Loucy (cell line): ENCODE measurements at regions not wholly inside any gene's neighbourhood (a gene's known extent, or its start where the extent isn't known, plus 50 kb on each side); places are given as distances from the start of the nearest gene placed in this dataset.

Experiments used
- H2AFZ ChIP-seq: fragments of 200-600 bp; sonication (generic); 2 replicates; pipeline ENCODE4 v1.6.0; 2016; ENCODE audit warnings: antibody characterized with exemption, mild to moderate bottlenecking, low read length, moderate library complexity
- H3F3A ChIP-seq: fragments of 200-600 bp; 2 replicates; pipeline ENCODE4 v1.6.0; 2016; ENCODE audit warnings: antibody characterized with exemption, low read depth, mild to moderate bottlenecking
- H3K27me3 ChIP-seq: fragments of 200-600 bp; sonication (generic); 2 replicates; pipeline ENCODE4 v1.6.1; 2014; ENCODE audit warnings: low read length, mild to moderate bottlenecking; ENCODE audit not compliant: insufficient read depth, poor library complexity, severe bottlenecking
- H3K36me3 ChIP-seq: fragments of 200-600 bp; sonication (generic); 2 replicates; pipeline ENCODE4 v1.6.1; 2016; ENCODE audit warnings: low read length; ENCODE audit not compliant: insufficient read depth
- H3K4me1 ChIP-seq: fragments of 200-600 bp; sonication (generic); 2 replicates; pipeline ENCODE4 v1.5.1; 2014; ENCODE audit warnings: low read length, mild to moderate bottlenecking; ENCODE audit not compliant: insufficient read depth, poor library complexity, severe bottlenecking
- H3K4me2 ChIP-seq: fragments of 200-600 bp; sonication (generic); 2 replicates; pipeline ENCODE4 v1.6.0; 2014; ENCODE audit warnings: antibody characterized with exemption, low read length, low read depth, mild to moderate bottlenecking; ENCODE audit not compliant: poor library complexity, severe bottlenecking
- H3K4me3 ChIP-seq: fragments of 200-600 bp; sonication (generic); 2 replicates; pipeline ENCODE4 v1.5.1; 2014; ENCODE audit warnings: low read length, mild to moderate bottlenecking, mixed read lengths; ENCODE audit not compliant: poor library complexity, severe bottlenecking
- H3K79me2 ChIP-seq: fragments of 200-600 bp; sonication (generic); 2 replicates; pipeline ENCODE4 v1.6.1; 2014; ENCODE audit warnings: low read length; ENCODE audit not compliant: insufficient read depth
- H3K9ac ChIP-seq: fragments of 200-600 bp; sonication (generic); 2 replicates; pipeline ENCODE4 v1.6.0; 2014; ENCODE audit warnings: mild to moderate bottlenecking, low read depth, low read length, moderate library complexity; ENCODE audit not compliant: poor library complexity, severe bottlenecking
- H3K9me2 ChIP-seq: fragments of 200-600 bp; sonication (generic); replicated peaks from 2 replicates; pipeline ENCODE4 v1.6.1; 2016; ENCODE audit warnings: low read depth, low read length, mixed read lengths
- H3K9me3 ChIP-seq: fragments of 200-600 bp; sonication (generic); 2 replicates; pipeline ENCODE4 v1.6.1; 2014; ENCODE audit warnings: mild to moderate bottlenecking, antibody characterized with exemption, low read length, low read depth; ENCODE audit not compliant: insufficient read depth
- H4K20me1 ChIP-seq: fragments of 200-600 bp; sonication (generic); 2 replicates; pipeline ENCODE4 v1.6.0; 2014; ENCODE audit warnings: antibody characterized with exemption, low read length, mild to moderate bottlenecking; ENCODE audit not compliant: insufficient read depth, poor library complexity, severe bottlenecking
- CTCF ChIP-seq: fragments of 200-600 bp; sonication (generic); conservative IDR thresholded peaks from 2 replicates; pipeline ENCODE4 v1.5.1; 2014; ENCODE audit warnings: mild to moderate bottlenecking, antibody characterized with exemption, low read length
- EZH2phosphoT487 ChIP-seq: fragments of 200-600 bp; IDR thresholded peaks from 2 replicates; pipeline ENCODE4 v1.6.1; 2018; ENCODE audit warnings: antibody characterized with exemption, mild to moderate bottlenecking, moderate library complexity, borderline replicate concordance

- no peak overlapping the region for H3K4me3 ChIP-seq
- TF ChIP-seq CTCF (no peak), EZH2phosphoT487 (no peak)
- H2AFZ ChIP-seq, result no peak overlapping the region
These were observed 483.3 kb downstream of the TTLL7 start for GRCh38 chr1:83515578-83516154.

GRCh38 chr1:83512373-83513193, 486.3 kb downstream of the TTLL7 start:
- Histone ChIP-seq H4K20me1 (no peaks in the 10 kb centered on the region), H3K79me2 (no peaks in the 10 kb centered on the region), H2AFZ (no peak overlapping the region), H3K4me2 (no peak overlapping the region), H3F3A (no peaks in the 10 kb centered on the region), H3K4me1 (no peaks in the 10 kb centered on the region), H3K36me3 (no peaks in the 10 kb centered on the region), H3K9me3 (no peaks in the 10 kb centered on the region), H3K9ac (no peak overlapping the region), H3K4me3 (no peak overlapping the region), H3K9me2 (no peaks in the 10 kb centered on the region), H3K27me3 (no peaks in the 10 kb centered on the region)
- no peak for TF ChIP-seq EZH2phosphoT487
- no peak for TF ChIP-seq CTCF

More at GRCh38 chr1:83515578-83516154, 483.3 kb downstream of the TTLL7 start:
- no peaks in the 10 kb centered on the region for H3K27me3 ChIP-seq
- H3K9ac ChIP-seq, result no peak overlapping the region
- H3K9me2 ChIP-seq, result no peaks in the 10 kb centered on the region
- no peak overlapping the region for H3K4me2 ChIP-seq
- no peaks in the 10 kb centered on the region for H3K9me3 ChIP-seq
- no peaks in the 10 kb centered on the region for H3K36me3 ChIP-seq
- H3F3A ChIP-seq, result no peaks in the 10 kb centered on the region
- no peaks in the 10 kb centered on the region for H4K20me1 ChIP-seq
- H3K79me2 ChIP-seq, result no peaks in the 10 kb centered on the region
- H3K4me1 ChIP-seq, result no peaks in the 10 kb centered on the region

DNA sequence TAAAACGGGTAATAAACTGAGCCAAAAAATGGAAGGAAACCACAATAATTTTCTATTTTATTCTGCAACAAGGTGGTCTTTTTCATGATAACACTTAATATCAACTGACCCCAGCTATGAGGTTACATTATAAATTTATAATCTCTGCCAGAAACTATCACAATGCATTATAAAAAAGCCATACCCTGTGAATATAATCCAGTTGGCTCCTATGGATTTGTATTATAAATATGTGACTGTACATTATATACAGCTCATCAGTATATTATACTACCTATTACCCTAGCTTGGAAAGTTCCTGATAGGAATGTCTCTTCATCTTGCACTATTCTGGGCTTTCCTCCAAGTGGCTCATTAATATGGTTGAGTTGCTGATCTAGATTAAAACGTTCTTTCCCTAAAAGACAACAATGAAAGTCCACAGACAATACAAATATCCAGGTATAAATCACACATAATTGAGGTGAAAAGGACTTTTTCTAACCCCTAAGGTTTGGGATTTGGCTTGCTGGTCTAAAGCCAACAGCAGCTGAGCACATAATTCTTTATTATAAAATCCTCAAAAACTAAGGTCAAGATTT, 487.7 kb downstream of the TTLL7 start:
- H3K4me3 ChIP-seq, result no peak overlapping the region
- H2AFZ ChIP-seq, result no peak overlapping the region
- no peaks in the 10 kb centered on the region for H3K9me2 ChIP-seq
- no peak overlapping the region for H3K4me2 ChIP-seq
- no peaks in the 10 kb centered on the region for H3F3A ChIP-seq
- no peaks in the 10 kb centered on the region for H3K36me3 ChIP-seq
- no peaks in the 10 kb centered on the region for H3K9me3 ChIP-seq
- no peaks in the 10 kb centered on the region for H3K27me3 ChIP-seq
- H3K9ac ChIP-seq, result no peak overlapping the region
- no peaks in the 10 kb centered on the region for H3K79me2 ChIP-seq
- no peaks in the 10 kb centered on the region for H3K4me1 ChIP-seq
- TF ChIP-seq CTCF, result no peak
- TF ChIP-seq EZH2phosphoT487, result no peak
- no peaks in the 10 kb centered on the region for H4K20me1 ChIP-seq
